ENCODE measurements at regions not wholly inside any gene's neighbourhood (a gene's known extent, or its start where the extent isn't known, plus 50 kb on each side); places are given as distances from the start of the nearest gene placed in this dataset.

- intact Hi-C loops (cut with micrococcal nuclease) (loop anchor here (10.0 kb wide), 1 partner anchor 56 kb away; no protein-coding TSS in a partner anchor), in situ Hi-C loops (cut with MboI; ENCODE audit: low sequenced_read_pairs) (no loop called here), dilution Hi-C loops (cut with HindIII; ENCODE audit: low sequenced_read_pairs, unreplicated experiment) (no loop called here)
- Histone ChIP-seq H3K23ac (ENCODE audit: low read depth, low read length) (no peak overlapping the region), H3K79me1 (ENCODE audit: low read depth in 1 of 2, low read length in 2 of 2) (no peaks in the 10 kb centered on the region), H4K5ac (ENCODE audit: low read depth, low read length) (no peak overlapping the region), H2BK20ac (ENCODE audit: low read depth, low read length) (no peak overlapping the region), H3K4me1 (ENCODE audit: control insufficient read depth, insufficient read depth, low read length) (peaks cover 5% of the 10 kb centered on the region), H3K9me1 (ENCODE audit: insufficient read depth, low read length) (no peaks in the 10 kb centered on the region), H2AFZ (replicated peaks; ENCODE audit: low read length, poor library complexity) (no peak overlapping the region), H3K9ac (ENCODE audit: low read depth, low read length) (no peak overlapping the region), H3K56ac (ENCODE audit: extremely low read depth, insufficient read depth, low read length) (no peak overlapping the region), H4K8ac (ENCODE audit: low read depth in 2 of 2, low read length in 2 of 2) (no peak overlapping the region), H3K4ac (ENCODE audit: low read depth, low read length) (no peak overlapping the region), H2BK5ac (ENCODE audit: low read depth, low read length, poor library complexity, severe bottlenecking) (no peak overlapping the region), H3K4me2 (ENCODE audit: low read depth, low read length) (no peak overlapping the region), H3K4me3 (ENCODE audit: insufficient read depth, low read depth, low read length) (no peak overlapping the region), H2AK9ac (replicated peaks; ENCODE audit: low read depth, low read length, poor library complexity) (no peak overlapping the region), H3K9me3 (ENCODE audit: control insufficient read depth, insufficient read depth, low read length) (no peaks in the 10 kb centered on the region), H3K18ac (ENCODE audit: low read depth, low read length) (no peak overlapping the region), H4K20me1 (ENCODE audit: insufficient read depth, low read length) (no peaks in the 10 kb centered on the region), H3K14ac (replicated peaks; ENCODE audit: low read depth, low read length) (no peak overlapping the region), H2BK15ac (ENCODE audit: low read depth, low read length) (no peak overlapping the region), H3K27ac (ENCODE audit: insufficient read depth, low read length) (no peak overlapping the region), H4K91ac (ENCODE audit: insufficient read depth, low read depth, low read length) (no peak overlapping the region), H3K36me3 (ENCODE audit: control insufficient read depth, insufficient read depth, low read length) (no peaks in the 10 kb centered on the region), H2AK5ac (ENCODE audit: low read depth, low read length) (no peak overlapping the region), H3K27me3 (ENCODE audit: control insufficient read depth, insufficient read depth, low read length) (peaks cover 28% of the 10 kb centered on the region), H2BK120ac (ENCODE audit: low read depth, low read length) (no peak overlapping the region)
- ATAC-seq (ENCODE audit: low read depth) (no peak), DNase-seq (no peak)
- POLR2A ChIA-PET (ENCODE audit: unreplicated experiment): no interaction called here
- TF ChIP-seq RAD21 (IDR thresholded peaks at IDR 0.05; ENCODE audit: low read length) (no peak), ELK1 (IDR thresholded peaks at IDR 0.05; ENCODE audit: borderline replicate concordance, low read depth, low read length) (no peak), CEBPB (IDR thresholded peaks at IDR 0.05; ENCODE audit: low read depth, low read length) (no peak), MAFK (IDR thresholded peaks at IDR 0.05; ENCODE audit: low read depth, low read length) (no peak), MAZ (IDR thresholded peaks at IDR 0.05; ENCODE audit: borderline replicate concordance, low read depth, low read length) (no peak), RFX5 (IDR thresholded peaks at IDR 0.05; ENCODE audit: low read depth, low read length) (no peak), CHD1 (IDR thresholded peaks at IDR 0.05; ENCODE audit: low read depth, low read length) (no peak), CTCF (conservative IDR thresholded peaks at IDR 0.05; ENCODE audit: low read depth, low read length) (no peak), POLR2A (IDR thresholded peaks at IDR 0.05; ENCODE audit: low read depth, low read length) (no peak), SMC3 (IDR thresholded peaks at IDR 0.05; ENCODE audit: low read depth, low read length) (no peak), MXI1 (IDR thresholded peaks at IDR 0.05; ENCODE audit: borderline replicate concordance, low read depth, low read length) (no peak), RCOR1 (IDR thresholded peaks at IDR 0.05; ENCODE audit: insufficient replicate concordance, low read length) (no peak), FOS (IDR thresholded peaks at IDR 0.05; ENCODE audit: low read depth, low read length) (no peak), NFE2L2 (IDR thresholded peaks at IDR 0.05; ENCODE audit: low read depth, low read length) (no peak), BHLHE40 (IDR thresholded peaks at IDR 0.05; ENCODE audit: low read depth, low read length) (no peak), USF2 (IDR thresholded peaks at IDR 0.05; ENCODE audit: low read depth, low read length) (no peak)
- 33% methylated on average over 1 of the region's 10 CpGs; no CpG with 5 or more reads in 1 of the 2 experiments for WGBS, 2 experiments (ENCODE audit: extremely low coverage in 2 of 2, insufficient read length in 1 of 2)
- CTCF ChIA-PET: no interaction called here
- BruUV-seq (replicated peaks): no TSS peak
These were observed 84.6 kb upstream of the DHX15 start for GRCh38 chr4:24668956-24669355.

Data from IMR-90 (cell line).